ENCODE measurements at regions not wholly inside any gene's neighbourhood (a gene's known extent, or its start where the extent isn't known, plus 50 kb on each side); places are given as distances from the start of the nearest gene placed in this dataset.

DNA sequence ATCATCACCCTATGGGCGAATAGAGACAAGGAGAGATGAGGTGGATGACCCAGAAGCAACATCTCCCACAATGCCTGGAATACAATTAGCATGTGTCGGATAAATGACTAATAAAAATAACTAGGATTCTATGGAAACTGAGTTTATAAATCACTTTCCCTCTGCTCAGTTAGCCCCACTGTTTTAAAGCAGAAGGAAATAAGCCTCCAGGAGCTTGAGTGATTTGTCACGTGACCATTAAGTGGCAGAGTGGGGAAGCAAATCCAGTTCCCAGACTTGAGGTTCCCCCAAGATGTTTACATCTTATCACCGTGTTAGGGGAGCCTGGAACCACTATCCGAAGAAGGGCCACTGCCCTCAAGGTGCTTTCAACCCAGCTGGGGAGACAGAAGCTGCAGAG lies 136.5 kb upstream of the CCND2 start:
- TF ChIP-seq EZH2phosphoT487 (IDR thresholded peaks at IDR 0.05; ENCODE audit: insufficient read depth, low read depth) = no peak
- no peak for TF ChIP-seq EZH2 (IDR thresholded peaks at IDR 0.05; ENCODE audit: insufficient read depth, poor library complexity, severe bottlenecking)
